H9 (cell line): ENCODE measurements at regions not wholly inside any gene's neighbourhood (a gene's known extent, or its start where the extent isn't known, plus 50 kb on each side); places are given as distances from the start of the nearest gene placed in this dataset.

Source experiments
- DNase-seq: peaks from one replicate; pipeline ENCODE4 v3.0.0-alpha.2; 2017
- H2AFZ ChIP-seq: one replicate; pipeline ENCODE4 v1.6.1; 2013; ENCODE audit warnings: mild to moderate bottlenecking, low read length, control low read depth, moderate library complexity
- H2AK5ac ChIP-seq: 2 replicates; pipeline ENCODE4 v1.6.1; 2013; ENCODE audit warnings: low read length, control low read depth, mixed read lengths; ENCODE audit not compliant: insufficient read length
- H2BK120ac ChIP-seq: one replicate; pipeline ENCODE4 v1.6.1; 2013; ENCODE audit warnings: low read depth, mild to moderate bottlenecking, low read length, control low read depth, inconsistent platforms; ENCODE audit not compliant: poor library complexity, severe bottlenecking
- H2BK12ac ChIP-seq: 2 replicates; pipeline ENCODE4 v1.6.1; 2013; ENCODE audit warnings: low read length, control low read depth, mixed read lengths, low read depth; ENCODE audit not compliant: insufficient read length
- H2BK15ac ChIP-seq: 2 replicates; pipeline ENCODE4 v1.6.1; 2013; ENCODE audit warnings: low read depth, low read length, control low read depth
- H2BK20ac ChIP-seq: one replicate; pipeline ENCODE4 v1.6.1; 2013; ENCODE audit warnings: low read depth, mild to moderate bottlenecking, low read length, control low read depth, inconsistent platforms; ENCODE audit not compliant: poor library complexity, severe bottlenecking
- H2BK5ac ChIP-seq: 2 replicates; pipeline ENCODE4 v1.6.1; 2013; ENCODE audit warnings: low read length, control low read depth, mixed read lengths; ENCODE audit not compliant: insufficient read length
- H3K14ac ChIP-seq: 2 replicates; pipeline ENCODE4 v1.6.1; 2013; ENCODE audit warnings: low read length, control low read depth; ENCODE audit not compliant: insufficient read depth
- H3K18ac ChIP-seq: 2 replicates; pipeline ENCODE4 v1.6.1; 2013; ENCODE audit warnings: low read depth, mild to moderate bottlenecking, mixed read lengths, low read length, control low read depth; ENCODE audit not compliant: insufficient read length
- H3K23ac ChIP-seq: 2 replicates; pipeline ENCODE4 v1.6.1; 2013; ENCODE audit warnings: low read length, control low read depth, mixed read lengths, low read depth; ENCODE audit not compliant: insufficient read length
- H3K23me2 ChIP-seq: 2 replicates; pipeline ENCODE4 v1.6.1; 2013; ENCODE audit warnings: low read depth, mild to moderate bottlenecking, mixed read lengths, low read length, control low read depth; ENCODE audit not compliant: insufficient read length, poor library complexity, severe bottlenecking
- H3K27ac ChIP-seq: 2 replicates; pipeline ENCODE4 v1.5.1; 2013; ENCODE audit warnings: low read length, control low read depth, mixed read lengths, low read depth; ENCODE audit not compliant: insufficient read length
- H3K27me3 ChIP-seq: 2 replicates; pipeline ENCODE4 v1.6.1; 2013; ENCODE audit warnings: low read length, control low read depth, inconsistent platforms; ENCODE audit not compliant: insufficient read depth
- H3K4ac ChIP-seq: 2 replicates; pipeline ENCODE4 v1.6.1; 2013; ENCODE audit warnings: low read depth, mild to moderate bottlenecking, control low read depth, inconsistent platforms, low read length, moderate library complexity
- H3K4me1 ChIP-seq: 2 replicates; pipeline ENCODE4 v1.6.1; 2013; ENCODE audit warnings: low read length, control low read depth, inconsistent platforms; ENCODE audit not compliant: insufficient read depth
- H3K4me2 ChIP-seq: 2 replicates; pipeline ENCODE4 v1.6.1; 2013; ENCODE audit warnings: low read length, control low read depth, mixed read lengths; ENCODE audit not compliant: insufficient read length, insufficient read depth
- H3K56ac ChIP-seq: 2 replicates; pipeline ENCODE4 v1.6.1; 2013; ENCODE audit warnings: low read depth, mild to moderate bottlenecking, mixed read lengths, low read length, control low read depth; ENCODE audit not compliant: insufficient read length
- H3K79me1 ChIP-seq: 2 replicates; pipeline ENCODE4 v1.6.1; 2013; ENCODE audit warnings: low read depth, mild to moderate bottlenecking, moderate library complexity, low read length, control low read depth, inconsistent platforms; ENCODE audit not compliant: insufficient read depth, poor library complexity, severe bottlenecking
- H3K79me2 ChIP-seq: 2 replicates; pipeline ENCODE4 v1.6.1; 2013; ENCODE audit warnings: low read length, control low read depth, inconsistent platforms; ENCODE audit not compliant: insufficient read depth
- H3K9ac ChIP-seq: 2 replicates; pipeline ENCODE4 v1.6.1; 2013; ENCODE audit warnings: low read length, control low read depth, mixed read lengths; ENCODE audit not compliant: insufficient read length; ENCODE audit errors: extremely low read depth
- H3K9me3 ChIP-seq: one replicate; pipeline ENCODE4 v1.6.1; 2013; ENCODE audit warnings: low read depth, low read length, inconsistent platforms; ENCODE audit not compliant: control insufficient read depth
- H3T11ph ChIP-seq: one replicate; pipeline ENCODE4 v1.6.1; 2013; ENCODE audit warnings: mild to moderate bottlenecking, low read length, control low read depth, inconsistent platforms
- H4K20me1 ChIP-seq: one replicate; pipeline ENCODE4 v1.6.1; 2013; ENCODE audit not compliant: control insufficient read depth, insufficient read length, insufficient read depth
- H4K5ac ChIP-seq: 2 replicates; pipeline ENCODE4 v1.6.1; 2013; ENCODE audit warnings: low read depth, mild to moderate bottlenecking, mixed read lengths, low read length, control low read depth; ENCODE audit not compliant: insufficient read length
- H4K8ac ChIP-seq: replicated peaks from 2 replicates; pipeline ENCODE4 v1.6.1; 2013; ENCODE audit warnings: low read length, control low read depth, mixed read lengths, low read depth; ENCODE audit not compliant: insufficient read length
- H4K91ac ChIP-seq: 2 replicates; pipeline ENCODE4 v1.6.1; 2013; ENCODE audit warnings: low read depth, mild to moderate bottlenecking, moderate library complexity, mixed read lengths, low read length, control low read depth; ENCODE audit not compliant: insufficient read length
- H3K27ac Mint-ChIP-seq, 3 experiments: 2 replicates in 2 of 3; 3 replicates in 1 of 3; pipeline ENCODE4 v1.8.0; 2020 to 2021; ENCODE audit warnings: mixed read lengths in 3 of 3, mild to moderate bottlenecking in 1 of 3, moderate library complexity in 1 of 3
- H3K27me3 Mint-ChIP-seq: 2 replicates; pipeline ENCODE4 v1.8.0; 2021; ENCODE audit warnings: low read depth, mild to moderate bottlenecking, moderate library complexity, mixed read lengths
- H3K36me3 Mint-ChIP-seq, 3 experiments: 2 replicates in 2 of 3; 3 replicates in 1 of 3; pipeline ENCODE4 v1.8.0; 2020 to 2021; ENCODE audit warnings: low read depth in 3 of 3, mixed read lengths in 3 of 3; ENCODE audit not compliant: insufficient read depth in 1 of 3
- H3K4me1 Mint-ChIP-seq, 2 experiments: 2 replicates each; pipeline ENCODE4 v1.8.0; 2020; ENCODE audit warnings: mixed read lengths in 2 of 2
- H3K4me3 Mint-ChIP-seq, 2 experiments: 2 replicates in 1 of 2; 3 replicates in 1 of 2; pipeline ENCODE4 v1.8.0; 2020 to 2021; ENCODE audit warnings: mild to moderate bottlenecking in 2 of 2, mixed read lengths in 2 of 2, moderate library complexity in 1 of 2
- H3K9me3 Mint-ChIP-seq, 2 experiments: 2 replicates in 1 of 2; 3 replicates in 1 of 2; pipeline ENCODE4 v1.8.0; 2020; ENCODE audit warnings: mild to moderate bottlenecking in 2 of 2, mixed read lengths in 2 of 2, moderate library complexity in 1 of 2
- CTCF ChIP-seq: fragments of 200-600 bp; sonication (generic); conservative IDR thresholded peaks from 3 replicates; pipeline ENCODE4 v1.8.0; 2021; ENCODE audit warnings: antibody characterized with exemption, mild to moderate bottlenecking
- WGBS: extraction: QIAGEN DNeasy Blood & Tissue Kit; methylation state at CpG from one replicate; pipeline ENCODE4 v1.1.7; 2013; ENCODE audit warnings: missing lambda C conversion rate, low lambda C conversion rate, mixed read lengths; ENCODE audit not compliant: insufficient read length; ENCODE audit errors: extremely low coverage; 5-methylcytosine and 5-hydroxymethylcytosine counted together

- Histone ChIP-seq H2BK120ac (no peak overlapping the region), H2BK5ac (no peak overlapping the region), H4K91ac (no peak overlapping the region), H3K27me3 (no peaks in the 10 kb centered on the region), H3T11ph (no peak overlapping the region), H3K9me3 (no peaks in the 10 kb centered on the region), H2BK20ac (no peak overlapping the region), H4K8ac (no peak overlapping the region), H2BK15ac (no peak overlapping the region), H3K4ac (no peak overlapping the region), H3K9ac (no peak overlapping the region), H3K79me1 (no peaks in the 10 kb centered on the region), H2AFZ (no peak overlapping the region), H3K4me1 (no peaks in the 10 kb centered on the region), H3K79me2 (no peaks in the 10 kb centered on the region), H2AK5ac (no peak overlapping the region), H3K27ac (no peak overlapping the region), H3K18ac (no peak overlapping the region), H4K5ac (no peak overlapping the region), H2BK12ac (no peak overlapping the region), H3K14ac (no peak overlapping the region), H3K23ac (no peak overlapping the region), H3K56ac (no peak overlapping the region), H3K4me2 (no peak overlapping the region), H4K20me1 (no peaks in the 10 kb centered on the region), H3K23me2 (no peaks in the 10 kb centered on the region)
- Mint-ChIP-seq H3K4me3 (no peak overlapping the region), H3K9me3 (no peaks in the 10 kb centered on the region), H3K4me1 (peaks cover 16 to 20% of the 10 kb centered on the region in 2 experiments), H3K27me3 (peaks cover 3% of the 10 kb centered on the region; the same call in 1 of the 2 replicates), H3K36me3 (no peaks in the 10 kb centered on the region), H3K27ac (no peak overlapping the region; a peak in 1 of 7 replicates)
- no peak for DNase-seq
- WGBS: no CpG with 5 or more reads among the region's 4 CpGs
- TF ChIP-seq CTCF: no peak
These were observed 60.0 kb upstream of the AMOTL1 start for GRCh38 chr11:94708176-94708575.
